Prostate gland (tissue), 2 donors: ENCODE measurements at regions not wholly inside any gene's neighbourhood (a gene's known extent, or its start where the extent isn't known, plus 50 kb on each side); places are given as distances from the start of the nearest gene placed in this dataset.

Experiments used
- DNase-seq: peaks from one replicate; pipeline ENCODE4 v3.0.0-alpha.2; 2019; ENCODE audit warnings: low spot score
- H3K27ac ChIP-seq, 2 donors: fragments of 200-600 bp; sonication (generic); 2 replicates each; pipeline ENCODE4 v1.5.1; 2017 to 2019
- H3K27me3 ChIP-seq: fragments of 200-600 bp; sonication (generic); replicated peaks from 2 replicates; pipeline ENCODE4 v1.5.1; 2019; ENCODE audit not compliant: insufficient read depth
- H3K36me3 ChIP-seq, 2 donors: fragments of 200-600 bp; sonication (generic); 1 replicate in 1 of 2; 2 replicates in 1 of 2; pipeline versions ENCODE4 v1.5.1 to v1.8.1; 2017 to 2019
- H3K4me1 ChIP-seq: fragments of 200-600 bp; sonication (generic); replicated peaks from 2 replicates; pipeline ENCODE4 v1.5.1; 2019
- H3K4me3 ChIP-seq, 2 donors: fragments of 200-600 bp; sonication (generic); 2 replicates each; pipeline ENCODE4 v1.5.1; 2017 to 2019
- H3K9me3 ChIP-seq: fragments of 200-600 bp; sonication (generic); 2 replicates; pipeline ENCODE4 v1.5.1; 2017
- CTCF ChIP-seq, 4 experiments: fragments of 200-600 bp in 2 of 4; fragments of 450-650 bp in 2 of 4; sonication (generic) in 2 of 4; IDR thresholded peaks; 1 replicate in 3 of 4; 2 replicates in 1 of 4; pipeline ENCODE4 v1.5.1; 2016 to 2019; ENCODE audit warnings: antibody characterized with exemption in 4 of 4, mild to moderate bottlenecking in 2 of 4, moderate library complexity in 2 of 4
- POLR2A ChIP-seq: fragments of 450-650 bp; IDR thresholded peaks from one replicate; pipeline ENCODE4 v1.6.1; 2016; ENCODE audit warnings: antibody characterized with exemption, mild to moderate bottlenecking
- POLR2AphosphoS5 ChIP-seq: sonication (generic); formaldehyde crosslinking; IDR thresholded peaks from one replicate; pipeline ENCODE4 v1.6.1; 2017; ENCODE audit warnings: antibody characterized with exemption
- WGBS: methylation state at CpG from one replicate; pipeline ENCODE4 v1.1.5; 2018; 5-methylcytosine and 5-hydroxymethylcytosine counted together
- intact Hi-C: fragments of 100-400 bp; cut with DNase I; formaldehyde crosslinking; loops from one replicate; pipeline ENCODE4 v1.14.2; 2022

- TF ChIP-seq CTCF (IDR thresholded peaks at IDR 0.05) (no peak), POLR2AphosphoS5 (no peak), POLR2A (no peak)
- Histone ChIP-seq H3K36me3 (no peaks in the 10 kb centered on the region), H3K4me3 (no peak overlapping the region), H3K4me1 (no peaks in the 10 kb centered on the region), H3K27me3 (no peaks in the 10 kb centered on the region), H3K9me3 (no peaks in the 10 kb centered on the region), H3K27ac (no peak overlapping the region)
- intact Hi-C loops: no loop called here
- WGBS: 91% methylated on average over 3 of the region's 3 CpGs
- no peak for DNase-seq
These were observed 108.8 kb upstream of the SLC25A36 start for GRCh38 chr3:140832883-140833282.

GRCh38 chr3:140834266-140835037, 107.2 kb upstream of the SLC25A36 start:
- no peak for DNase-seq
- no peaks in the 10 kb centered on the region for H3K4me1 ChIP-seq
- H3K27ac ChIP-seq: no peak overlapping the region
- TF ChIP-seq POLR2AphosphoS5: no peak
- no peak for TF ChIP-seq CTCF (IDR thresholded peaks at IDR 0.05)
- no peak for TF ChIP-seq POLR2A
- 71% methylated on average over 5 of the region's 5 CpGs for WGBS
- intact Hi-C loops: no loop called here
- no peak overlapping the region for H3K4me3 ChIP-seq
- H3K36me3 ChIP-seq: no peaks in the 10 kb centered on the region
- H3K9me3 ChIP-seq: no peaks in the 10 kb centered on the region
- H3K27me3 ChIP-seq: no peaks in the 10 kb centered on the region

- Histone ChIP-seq H3K27me3 (peaks cover 4% of the 10 kb centered on the region), H3K4me3 (no peak overlapping the region), H3K27ac (no peak overlapping the region), H3K36me3 (no peaks in the 10 kb centered on the region), H3K9me3 (no peaks in the 10 kb centered on the region), H3K4me1 (no peaks in the 10 kb centered on the region)
- 92% methylated on average over 4 of the region's 4 CpGs for WGBS
- TF ChIP-seq POLR2A (no peak), CTCF (IDR thresholded peaks at IDR 0.05) (no peak), POLR2AphosphoS5 (no peak)
- intact Hi-C loops: no loop called here
- no peak for DNase-seq
These were observed 98.5 kb upstream of the SLC25A36 start for GRCh38 chr3:140842984-140843649.

GRCh38 chr3:140843656-140844055, 98.0 kb upstream of the SLC25A36 start:
- no peak for DNase-seq
- Histone ChIP-seq H3K4me1 (no peaks in the 10 kb centered on the region), H3K36me3 (no peaks in the 10 kb centered on the region), H3K9me3 (no peaks in the 10 kb centered on the region), H3K4me3 (no peak overlapping the region), H3K27ac (no peak overlapping the region), H3K27me3 (peaks cover 4% of the 10 kb centered on the region)
- TF ChIP-seq POLR2AphosphoS5 (no peak), CTCF (IDR thresholded peaks at IDR 0.05) (no peak)
- intact Hi-C loops: no loop called here
- 48% methylated on average over 3 of the region's 3 CpGs for WGBS

- intact Hi-C loops: no loop called here
- Histone ChIP-seq H3K4me3 (no peak overlapping the region), H3K9me3 (no peaks in the 10 kb centered on the region), H3K27ac (no peak overlapping the region), H3K27me3 (peaks cover 4% of the 10 kb centered on the region), H3K36me3 (no peaks in the 10 kb centered on the region), H3K4me1 (no peaks in the 10 kb centered on the region)
- no peak for TF ChIP-seq POLR2A
- no peak for TF ChIP-seq CTCF (IDR thresholded peaks at IDR 0.05)
- no peak for TF ChIP-seq POLR2AphosphoS5
- DNase-seq: no peak
- 90% methylated on average over 1 of the region's 1 CpG for WGBS
These were observed 97.6 kb upstream of the SLC25A36 start for GRCh38 chr3:140844072-140844471.
